Ishikawa (cell line): ENCODE measurements at regions not wholly inside any gene's neighbourhood (a gene's known extent, or its start where the extent isn't known, plus 50 kb on each side); places are given as distances from the start of the nearest gene placed in this dataset.

ENCODE experiments used
- EP300 ChIP-seq: IDR thresholded peaks from 2 replicates; pipeline ENCODE4 v1.6.1; 2012; ENCODE audit warnings: borderline replicate concordance
- NFIC ChIP-seq: IDR thresholded peaks from 2 replicates; pipeline ENCODE4 v1.6.1; 2012
- TAF1 ChIP-seq: IDR thresholded peaks from 2 replicates; pipeline ENCODE4 v1.6.1; 2012; ENCODE audit warnings: low read depth, mild to moderate bottlenecking
- TCF12 ChIP-seq: IDR thresholded peaks from 2 replicates; pipeline ENCODE4 v1.6.1; 2012; ENCODE audit warnings: low read depth
- YY1 ChIP-seq: IDR thresholded peaks from 2 replicates; pipeline ENCODE4 v1.6.1; 2012; ENCODE audit warnings: low read depth
- TF ChIP-seq, protein P1 (sequence below): IDR thresholded peaks from 2 replicates; pipeline ENCODE4 v1.6.1; 2012

DNA sequence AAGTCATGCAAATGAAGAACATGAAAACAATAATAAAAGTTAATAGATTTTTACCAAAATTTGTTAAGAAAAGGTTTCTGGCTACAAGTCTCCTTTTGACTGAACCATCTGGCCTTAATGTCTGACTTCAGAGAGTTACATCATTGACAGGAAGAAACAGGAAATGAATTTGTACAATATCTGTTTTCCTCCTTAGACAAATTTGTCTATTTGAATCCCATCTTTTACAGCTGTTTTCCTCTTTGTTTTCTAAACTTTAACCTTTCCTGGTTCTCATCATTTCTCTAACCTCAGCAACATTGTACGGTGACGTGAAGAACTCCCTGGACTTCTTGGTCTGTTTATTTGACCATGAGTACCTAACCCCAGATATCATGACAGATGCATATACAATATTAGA, 567.5 kb upstream of the RIOK2 start:
- TF ChIP-seq YY1 (no peak), TAF1 (no peak), EP300 (no peak), TCF12 (no peak), NFIC (no peak)
- TF ChIP-seq, protein P1, sequence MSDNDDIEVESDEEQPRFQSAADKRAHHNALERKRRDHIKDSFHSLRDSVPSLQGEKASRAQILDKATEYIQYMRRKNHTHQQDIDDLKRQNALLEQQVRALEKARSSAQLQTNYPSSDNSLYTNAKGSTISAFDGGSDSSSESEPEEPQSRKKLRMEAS: no peak
